ENCODE measurements at regions not wholly inside any gene's neighbourhood (a gene's known extent, or its start where the extent isn't known, plus 50 kb on each side); places are given as distances from the start of the nearest gene placed in this dataset.

- DNase-seq (ENCODE audit: unreplicated experiment) = no peak
- Mint-ChIP-seq H3K27me3 (ENCODE audit: insufficient read depth, unreplicated experiment) (peaks cover 20% of the 10 kb centered on the region), H3K9me3 (ENCODE audit: unreplicated experiment) (no peaks in the 10 kb centered on the region), H3K36me3 (ENCODE audit: insufficient read depth, unreplicated experiment) (peaks cover 4% of the 10 kb centered on the region), H3K27ac (ENCODE audit: low read depth, unreplicated experiment) (no peak overlapping the region), H3K4me3 (ENCODE audit: unreplicated experiment) (no peak overlapping the region), H3K4me1 (ENCODE audit: insufficient read depth, unreplicated experiment) (no peaks in the 10 kb centered on the region)
- no TSS peak for BruUV-seq (replicated peaks)
- intact Hi-C loops (cut with micrococcal nuclease) = no loop called here
- CTCF ChIA-PET = interaction anchor here (0.7 to 1.0 kb wide), 6 partner anchors 17 to 1943 kb away, joined by 3 to 8 read pairs (median 4); no protein-coding TSS in a partner anchor
- TF ChIP-seq CTCF (IDR thresholded peaks at IDR 0.05; ENCODE audit: unreplicated experiment) = no peak
- POLR2A ChIA-PET = no interaction called here
These were observed 93.5 kb upstream of the LANCL2 start for GRCh38 chr7:55271661-55272060.

GRCh38 chr7:55272328-55272727 is 92.8 kb upstream of the LANCL2 start:
- intact Hi-C loops (cut with micrococcal nuclease) = no loop called here
- Mint-ChIP-seq H3K4me3 (ENCODE audit: unreplicated experiment) (no peak overlapping the region), H3K9me3 (ENCODE audit: unreplicated experiment) (no peaks in the 10 kb centered on the region), H3K36me3 (ENCODE audit: insufficient read depth, unreplicated experiment) (peaks cover 4% of the 10 kb centered on the region), H3K27ac (ENCODE audit: low read depth, unreplicated experiment) (no peak overlapping the region), H3K27me3 (ENCODE audit: insufficient read depth, unreplicated experiment) (peaks cover 20% of the 10 kb centered on the region), H3K4me1 (ENCODE audit: insufficient read depth, unreplicated experiment) (no peaks in the 10 kb centered on the region)
- ChIA-PET POLR2A (no interaction called here), CTCF (interaction anchor here (0.6 to 1.6 kb wide), 6 partner anchors 10 to 498 kb away, joined by 3 to 9 read pairs (median 4); no protein-coding TSS in a partner anchor)
- DNase-seq (ENCODE audit: unreplicated experiment) = no peak
- BruUV-seq (replicated peaks) = no TSS peak
- TF ChIP-seq CTCF (IDR thresholded peaks at IDR 0.05; ENCODE audit: unreplicated experiment) = no peak

GRCh38 chr7:55273186-55273980 is 91.8 kb upstream of the LANCL2 start:
- H3K4me3 Mint-ChIP-seq (ENCODE audit: unreplicated experiment) = no peak overlapping the region
- BruUV-seq (replicated peaks) = no TSS peak
- ChIA-PET POLR2A (no interaction called here), CTCF (interaction anchor here (0.6 to 15.8 kb wide), 6 partner anchors 9 to 499 kb away, joined by 3 to 304 read pairs (median 6); no protein-coding TSS in a partner anchor)
- no peak for TF ChIP-seq CTCF (IDR thresholded peaks at IDR 0.05; ENCODE audit: unreplicated experiment)
- intact Hi-C loops (cut with micrococcal nuclease) = no loop called here
- H3K27ac Mint-ChIP-seq (ENCODE audit: low read depth, unreplicated experiment) = no peak overlapping the region
- no peaks in the 10 kb centered on the region for H3K9me3 Mint-ChIP-seq (ENCODE audit: unreplicated experiment)
- H3K27me3 Mint-ChIP-seq (ENCODE audit: insufficient read depth, unreplicated experiment) = peaks cover 20% of the 10 kb centered on the region
- DNase-seq (ENCODE audit: unreplicated experiment) = no peak
- H3K4me1 Mint-ChIP-seq (ENCODE audit: insufficient read depth, unreplicated experiment) = no peaks in the 10 kb centered on the region
- peaks cover 4% of the 10 kb centered on the region for H3K36me3 Mint-ChIP-seq (ENCODE audit: insufficient read depth, unreplicated experiment)

DNA sequence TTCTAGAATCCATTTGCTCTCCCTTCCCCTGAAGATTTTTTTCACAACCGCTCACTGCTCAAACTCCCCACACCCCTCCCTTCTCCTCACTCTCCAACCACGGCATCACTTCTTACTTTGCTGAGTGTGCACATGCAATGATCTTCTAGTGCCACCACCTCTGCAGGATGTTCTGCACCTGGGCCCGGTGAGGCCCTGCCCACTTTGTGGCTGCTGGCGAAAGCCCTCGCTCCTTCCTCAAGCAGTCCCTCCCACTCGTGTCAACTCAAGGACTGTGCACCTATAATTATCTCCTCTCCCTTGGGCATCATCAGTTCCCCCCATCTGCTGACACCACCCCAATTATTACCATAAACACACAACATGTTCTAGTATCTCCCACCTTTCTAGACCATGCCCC is 91.0 kb upstream of the LANCL2 start:
- H3K27me3 Mint-ChIP-seq (ENCODE audit: insufficient read depth, unreplicated experiment) = peaks cover 20% of the 10 kb centered on the region
- intact Hi-C loops (cut with micrococcal nuclease) = no loop called here
- no peak overlapping the region for H3K4me3 Mint-ChIP-seq (ENCODE audit: unreplicated experiment)
- no peak overlapping the region for H3K27ac Mint-ChIP-seq (ENCODE audit: low read depth, unreplicated experiment)
- ChIA-PET POLR2A (no interaction called here), CTCF (interaction anchor here (0.6 to 15.8 kb wide), 2 partner anchors 141 to 250 kb away, joined by 4 to 304 read pairs; no protein-coding TSS in a partner anchor)
- no peak for DNase-seq (ENCODE audit: unreplicated experiment)
- H3K4me1 Mint-ChIP-seq (ENCODE audit: insufficient read depth, unreplicated experiment) = no peaks in the 10 kb centered on the region
- H3K36me3 Mint-ChIP-seq (ENCODE audit: insufficient read depth, unreplicated experiment) = no peaks in the 10 kb centered on the region
- no TSS peak for BruUV-seq (replicated peaks)
- H3K9me3 Mint-ChIP-seq (ENCODE audit: unreplicated experiment) = no peaks in the 10 kb centered on the region
- no peak for TF ChIP-seq CTCF (IDR thresholded peaks at IDR 0.05; ENCODE audit: unreplicated experiment)

Data from MCF 10A (cell line).